GM18868 (cell line): ENCODE measurements at regions not wholly inside any gene's neighbourhood (a gene's known extent, or its start where the extent isn't known, plus 50 kb on each side); places are given as distances from the start of the nearest gene placed in this dataset.
"Not testable (repeated sequence)": the region's sequence is repeated elsewhere in the genome, so short reads cannot be mapped to it uniquely, and the experiment has no call there.

Source experiments
- ATAC-seq: cut with Tn5 transposase; IDR thresholded peaks from one replicate; pipeline ENCODE4 v1.9.1; 2021; ENCODE audit warnings: mild to moderate bottlenecking, moderate library complexity; ENCODE audit not compliant: unreplicated experiment

DNA sequence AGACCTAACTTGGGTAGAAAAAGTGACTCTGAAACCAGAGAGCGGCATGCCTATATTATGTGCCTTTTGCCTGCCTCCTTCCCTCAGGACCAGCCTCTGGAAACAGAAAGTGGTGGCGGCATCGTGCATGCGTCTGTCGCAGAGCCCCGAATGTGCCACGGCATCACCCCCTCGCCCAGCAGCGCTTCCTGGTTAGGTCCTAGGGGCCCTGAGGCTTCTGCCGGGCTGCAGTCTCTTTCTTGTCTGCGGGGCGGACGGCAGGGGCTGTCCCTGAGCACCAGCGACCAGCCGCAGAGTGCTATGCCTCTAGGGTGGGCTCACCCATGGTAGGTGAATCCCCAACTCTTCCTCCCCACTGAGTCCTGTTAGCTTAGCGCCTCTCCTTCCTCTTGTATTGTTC, 68.7 kb downstream of the VSIG4 start:
- no peak for ATAC-seq

DNA sequence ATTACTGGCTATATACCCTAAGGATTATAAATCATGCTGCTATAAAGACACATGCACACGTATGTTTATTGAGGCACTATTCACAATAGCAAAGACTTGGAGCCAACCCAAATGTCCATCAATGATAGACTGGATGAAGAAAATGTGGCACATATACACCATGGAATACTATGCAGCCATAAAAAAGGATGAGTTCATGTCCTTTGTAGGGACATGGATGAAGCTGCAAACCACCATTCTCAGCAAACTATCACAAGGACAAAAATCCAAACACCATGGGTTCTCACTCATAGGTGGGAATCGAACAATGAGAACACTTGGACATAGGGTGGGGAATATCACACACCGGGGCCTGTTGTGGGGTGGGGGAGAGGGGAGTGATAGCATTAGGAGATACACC, 72.7 kb downstream of the VSIG4 start:
- ATAC-seq = not testable (repeated sequence)

DNA sequence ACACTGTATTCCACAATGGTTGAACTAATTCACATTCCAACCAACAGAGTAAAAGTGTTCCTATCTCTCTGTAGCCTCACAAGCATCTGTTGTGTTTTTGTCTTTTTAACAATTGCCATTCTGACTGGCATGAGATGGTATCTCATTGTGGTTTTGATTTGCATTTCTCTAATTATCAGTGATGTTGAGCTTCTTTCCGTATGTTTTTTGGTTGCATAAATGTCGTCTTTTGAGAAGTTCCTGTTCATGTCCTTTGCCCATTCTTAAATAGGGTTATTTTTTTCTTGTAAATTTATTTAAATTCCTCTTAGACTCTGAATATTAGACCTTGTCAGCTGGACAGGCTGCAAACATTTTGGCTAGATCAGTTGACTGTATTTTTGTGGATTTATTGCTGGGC, 78.2 kb downstream of the VSIG4 start:
- ATAC-seq = no peak

DNA sequence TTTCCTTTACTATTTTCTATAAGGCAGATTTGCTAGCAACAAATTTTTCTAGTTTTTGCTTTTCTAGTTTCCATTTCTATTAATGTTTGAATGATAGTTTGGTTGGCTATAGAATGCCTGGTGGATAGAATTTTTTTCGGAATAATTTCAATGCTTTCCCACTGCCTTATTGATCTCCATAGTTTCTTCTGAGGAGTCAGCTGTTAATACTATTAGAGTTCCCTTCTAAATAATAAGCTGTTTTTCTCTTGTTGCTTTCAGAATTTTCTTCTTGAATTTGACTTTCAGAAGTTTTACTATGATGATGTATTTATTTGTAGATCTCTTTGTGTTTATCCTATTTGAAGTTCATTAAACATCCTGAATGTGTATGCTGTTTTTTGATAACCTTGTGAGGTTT, 91.8 kb downstream of the VSIG4 start:
- ATAC-seq = no peak

- no peak for ATAC-seq
Measured at GRCh38 chrX:65941775-65942174, 98.1 kb downstream of the VSIG4 start.

- ATAC-seq = no peak
Measured at GRCh38 chrX:65933085-65933589, 106.7 kb downstream of the VSIG4 start.

- ATAC-seq = no peak
Measured at GRCh38 chrX:65932173-65933084, 107.5 kb downstream of the VSIG4 start.

DNA sequence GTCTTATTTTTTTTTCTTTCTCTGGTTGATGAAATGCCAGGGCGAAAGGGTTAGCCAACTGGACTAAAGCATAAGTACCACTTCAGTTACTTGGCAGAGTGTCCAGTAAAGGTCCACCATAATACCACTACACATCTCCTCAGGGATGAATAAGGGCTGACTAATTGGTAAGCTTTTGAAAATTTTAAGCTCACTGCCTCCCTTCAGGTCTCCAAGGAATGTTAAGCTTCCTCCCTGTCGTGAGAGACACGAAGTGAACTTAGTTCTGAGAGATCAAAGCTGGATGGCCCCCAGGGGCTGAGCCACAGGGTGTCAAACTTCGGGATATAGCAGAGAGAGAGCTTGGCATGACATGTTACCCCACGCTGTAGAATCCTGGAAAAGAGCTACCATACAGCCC, 111.4 kb downstream of the VSIG4 start:
- no peak for ATAC-seq

GRCh38 chrX:65927386-65927785, 112.5 kb downstream of the VSIG4 start:
- ATAC-seq = not testable (repeated sequence)

DNA sequence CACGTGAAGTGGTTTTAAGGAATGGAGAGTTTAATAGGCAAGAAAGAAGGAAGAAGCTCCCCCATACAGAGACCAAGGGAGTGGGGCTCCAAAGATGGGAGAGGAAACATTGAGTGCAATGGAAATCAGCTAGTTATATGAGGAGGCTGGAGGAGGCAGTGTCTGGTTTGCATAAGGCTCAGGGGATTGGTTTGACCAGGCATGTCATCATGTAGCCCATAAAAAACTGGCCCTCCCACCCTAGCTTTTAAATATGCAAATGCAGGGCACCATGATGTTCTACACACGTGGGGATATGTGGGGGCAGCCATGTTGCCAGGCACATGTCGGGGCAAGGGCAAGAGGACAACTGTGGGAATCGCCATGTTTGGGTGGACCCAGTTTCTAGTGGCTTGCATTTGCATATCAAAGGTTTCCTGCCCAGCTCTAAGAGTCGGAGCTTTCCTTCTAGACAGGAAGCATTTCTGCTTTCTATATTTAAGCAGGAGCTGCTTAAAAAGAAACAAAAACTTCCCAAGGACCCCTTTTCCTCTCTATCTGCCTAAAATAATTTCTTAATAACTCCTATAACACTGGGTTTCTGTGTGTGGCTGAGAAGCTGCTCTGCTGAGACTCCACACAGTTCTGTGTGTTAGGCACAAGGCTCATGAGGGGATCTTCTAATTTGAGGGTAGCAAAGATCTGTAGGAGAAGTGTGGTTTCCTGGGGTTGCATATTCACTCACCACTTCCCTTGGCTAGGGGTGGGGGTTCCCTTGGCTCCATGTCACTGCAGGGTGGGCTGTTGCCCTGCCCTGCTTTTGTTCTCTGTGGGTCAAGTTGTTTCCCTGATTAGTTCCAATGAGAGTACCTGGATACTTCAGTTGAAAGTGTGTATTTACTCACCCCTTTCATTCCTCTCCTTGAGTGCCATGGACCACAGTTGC, 113.5 kb downstream of the VSIG4 start:
- peak; percentile 84 for ATAC-seq

DNA sequence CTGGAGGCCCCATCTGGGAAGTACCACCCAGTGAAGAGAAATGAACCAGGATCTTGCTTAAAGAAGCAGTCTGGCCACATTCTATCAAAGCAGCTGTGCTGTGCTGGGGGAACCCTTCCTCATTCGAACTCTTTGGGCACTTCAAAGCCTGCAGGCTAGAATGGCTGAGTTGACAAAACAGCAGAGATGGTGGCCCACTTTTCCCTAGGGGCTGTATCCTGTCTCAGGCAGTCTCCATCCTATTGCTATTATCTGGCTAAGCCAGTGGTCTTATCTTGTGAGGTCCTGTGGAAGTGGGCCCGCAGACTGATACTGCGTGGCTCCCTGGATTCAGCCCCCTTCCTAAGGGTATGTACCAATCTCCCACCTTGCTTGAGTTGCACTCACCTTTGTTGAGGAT, 114.3 kb downstream of the VSIG4 start:
- no peak for ATAC-seq

DNA sequence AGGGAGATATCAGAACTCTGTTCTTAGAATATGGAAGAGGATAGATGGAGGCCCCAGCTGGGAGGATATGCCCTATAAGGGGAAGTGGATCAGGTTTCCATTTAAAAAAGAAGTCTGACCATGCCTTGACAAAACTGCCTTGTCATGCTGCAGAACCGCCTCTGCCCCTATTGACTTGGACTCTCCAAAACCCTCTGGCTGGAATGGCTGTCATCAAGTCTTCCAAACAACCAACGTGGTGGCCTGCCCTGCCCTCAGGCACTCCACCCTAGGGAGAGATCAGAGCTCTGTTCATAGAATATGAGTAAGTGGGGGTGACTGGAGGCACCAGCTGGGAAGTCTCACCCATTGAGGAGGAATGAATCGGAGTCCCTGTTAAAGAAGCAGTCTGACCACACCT, 114.9 kb downstream of the VSIG4 start:
- no peak for ATAC-seq

GRCh38 chrX:65921363-65921762, 118.5 kb downstream of the VSIG4 start:
- ATAC-seq = no peak

- no peak for ATAC-seq
Measured at GRCh38 chrX:65920620-65921019, 119.3 kb downstream of the VSIG4 start.

- ATAC-seq = no peak
Measured at GRCh38 chrX:65910899-65911298, 129.0 kb downstream of the VSIG4 start.

DNA sequence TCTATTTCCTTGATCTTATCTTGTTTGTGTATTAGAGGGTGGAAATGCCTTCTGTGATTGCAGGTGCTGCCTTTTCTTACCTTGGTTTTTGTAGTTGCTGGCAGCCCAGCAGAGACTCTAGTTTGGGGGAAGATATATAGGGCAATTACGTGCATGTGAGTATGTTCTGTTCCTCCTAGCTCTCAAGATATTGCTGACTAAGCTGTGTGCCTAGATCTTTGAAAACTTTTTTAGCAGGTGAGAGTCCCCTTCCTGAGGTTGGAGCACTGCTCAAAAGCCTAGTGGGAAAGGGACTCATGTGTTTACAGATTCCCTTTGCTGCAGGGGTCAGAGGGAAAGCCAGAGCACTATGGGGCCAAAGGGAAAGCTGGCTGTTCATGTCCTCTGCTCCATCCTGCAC, 136.1 kb downstream of the VSIG4 start:
- no peak for ATAC-seq

DNA sequence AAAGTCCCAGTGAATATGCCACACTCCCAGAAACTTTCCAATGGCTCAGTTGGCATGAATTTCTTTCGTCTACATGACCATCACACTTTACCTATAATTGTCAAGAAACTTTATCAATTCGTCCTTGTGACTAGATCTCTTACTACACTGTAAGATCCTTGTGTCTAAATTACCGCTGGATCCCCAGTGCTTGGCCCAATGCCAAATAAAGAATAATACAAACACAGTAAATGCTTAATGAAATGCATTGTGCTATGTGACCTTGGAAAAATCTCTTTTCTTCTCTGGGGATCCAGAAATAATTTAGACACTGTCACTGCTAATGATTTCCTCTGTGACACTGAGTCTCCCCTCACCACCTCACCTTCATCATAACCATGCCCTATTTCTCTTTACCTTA, 137.9 kb downstream of the VSIG4 start:
- no peak for ATAC-seq

GRCh38 chrX:65900850-65901844, 138.7 kb downstream of the VSIG4 start:
- no peak for ATAC-seq

GRCh38 chrX:65894133-65894532, 145.7 kb downstream of the VSIG4 start:
- no peak for ATAC-seq

DNA sequence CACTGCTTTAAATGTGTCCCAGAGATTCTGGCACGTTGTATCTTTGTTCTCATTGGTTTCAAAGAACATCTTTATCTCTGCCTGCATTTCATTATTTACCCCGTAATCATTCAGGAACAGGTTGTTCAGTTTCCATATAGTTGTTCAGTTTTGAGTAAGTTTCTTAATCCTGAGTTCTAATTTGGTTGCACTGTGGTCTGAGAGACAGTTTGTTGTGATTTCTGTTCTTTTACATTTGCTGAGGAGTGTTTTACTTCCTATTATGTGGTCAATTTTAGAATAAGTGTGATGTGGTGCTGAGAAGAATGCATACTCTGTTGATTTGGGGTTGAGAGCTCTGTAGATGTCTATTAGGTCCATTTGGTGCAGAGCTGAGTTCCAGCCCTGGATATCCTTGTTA, 148.1 kb downstream of the VSIG4 start:
- not testable (repeated sequence) for ATAC-seq
